Transverse colon (tissue), 4 donors: ENCODE measurements at regions not wholly inside any gene's neighbourhood (a gene's known extent, or its start where the extent isn't known, plus 50 kb on each side); places are given as distances from the start of the nearest gene placed in this dataset.

Experiments used
- CTCF ChIP-seq, 5 experiments: fragments of 200-600 bp in 3 of 5; fragments of 450-650 bp in 2 of 5; sonication (generic) in 3 of 5; IDR thresholded peaks; 1 replicate in 2 of 5; 2 replicates in 3 of 5; pipeline ENCODE4 v1.5.1; 2016 to 2017; ENCODE audit warnings: antibody characterized with exemption in 5 of 5, inconsistent platforms in 3 of 5, mild to moderate bottlenecking in 2 of 5, moderate library complexity in 1 of 5
- EP300 ChIP-seq: sonication (generic); formaldehyde crosslinking; IDR thresholded peaks from one replicate; pipeline ENCODE4 v1.6.1; 2017; ENCODE audit warnings: antibody characterized with exemption, low read depth
- POLR2A ChIP-seq: fragments of 450-650 bp; IDR thresholded peaks from one replicate; pipeline ENCODE4 v1.6.1; 2016; ENCODE audit warnings: antibody characterized with exemption, mild to moderate bottlenecking, moderate library complexity
- POLR2AphosphoS5 ChIP-seq, 3 donors: sonication (generic); formaldehyde crosslinking; IDR thresholded peaks; one replicate each; pipeline ENCODE4 v1.6.1; 2016; ENCODE audit warnings: antibody characterized with exemption in 3 of 3

- TF ChIP-seq POLR2A, result no peak
- TF ChIP-seq CTCF (IDR thresholded peaks at IDR 0.05), result no peak
- no peak for TF ChIP-seq POLR2AphosphoS5 (IDR thresholded peaks at IDR 0.05)
- TF ChIP-seq EP300, result no peak
These were observed 79.6 kb downstream of the FOXL1 start for GRCh38 chr16:86657972-86658371.
